Activated B cell treated with CpG ODN at 0.5 μM for 24 hours (primary cell): ENCODE measurements at regions not wholly inside any gene's neighbourhood (a gene's known extent, or its start where the extent isn't known, plus 50 kb on each side); places are given as distances from the start of the nearest gene placed in this dataset.
"Not testable (repeated sequence)": the region's sequence is repeated elsewhere in the genome, so short reads cannot be mapped to it uniquely, and the experiment has no call there.

Experiments
- ATAC-seq: fragments of 200-7000 bp; cut with Tn5 transposase; one replicate; pipeline ENCODE4 v1.10.0; 2021; ENCODE audit warnings: low read depth, mild to moderate bottlenecking, moderate library complexity
- CTCF ChIA-PET: fragments of 350-600 bp; sonication (Branson Sonifier 250); formaldehyde crosslinking; loops from one replicate; lab custom pipeline; 2021; ENCODE audit warnings: antibody characterized with exemption; lab: Charles Lee
- POLR2A ChIA-PET: fragments of 350-600 bp; sonication (Branson Sonifier 250); formaldehyde crosslinking; loops from one replicate; lab custom pipeline; 2021; ENCODE audit warnings: antibody characterized with exemption; lab: Charles Lee
- DNase-seq: peaks from one replicate; pipeline ENCODE4 v3.0.0; 2022
- H3K27ac Mint-ChIP-seq: one replicate; pipeline ENCODE4 v1.8.0; 2020; ENCODE audit warnings: mixed read lengths
- H3K27me3 Mint-ChIP-seq: one replicate; pipeline ENCODE4 v1.8.0; 2021; ENCODE audit warnings: mixed read lengths
- H3K36me3 Mint-ChIP-seq: one replicate; pipeline ENCODE4 v1.8.0; 2021; ENCODE audit warnings: low read depth, mixed read lengths
- H3K4me1 Mint-ChIP-seq: one replicate; pipeline ENCODE4 v1.8.0; 2021; ENCODE audit warnings: mixed read lengths
- H3K4me3 Mint-ChIP-seq: one replicate; pipeline ENCODE4 v1.8.0; 2020; ENCODE audit warnings: mild to moderate bottlenecking, mixed read lengths
- H3K9me3 Mint-ChIP-seq: one replicate; pipeline ENCODE4 v1.8.0; 2020; ENCODE audit warnings: mixed read lengths
- intact Hi-C: fragments of 100-400 bp; cut with micrococcal nuclease; formaldehyde crosslinking; loops from one replicate; pipeline ENCODE4 v1.15.1; 2024
- TF ChIP-seq, protein P1 (sequence below): fragments of 200-600 bp; IDR thresholded peaks from one replicate; pipeline ENCODE4 v1.8.0; 2022; ENCODE audit warnings: antibody characterized with exemption, mild to moderate bottlenecking

DNA sequence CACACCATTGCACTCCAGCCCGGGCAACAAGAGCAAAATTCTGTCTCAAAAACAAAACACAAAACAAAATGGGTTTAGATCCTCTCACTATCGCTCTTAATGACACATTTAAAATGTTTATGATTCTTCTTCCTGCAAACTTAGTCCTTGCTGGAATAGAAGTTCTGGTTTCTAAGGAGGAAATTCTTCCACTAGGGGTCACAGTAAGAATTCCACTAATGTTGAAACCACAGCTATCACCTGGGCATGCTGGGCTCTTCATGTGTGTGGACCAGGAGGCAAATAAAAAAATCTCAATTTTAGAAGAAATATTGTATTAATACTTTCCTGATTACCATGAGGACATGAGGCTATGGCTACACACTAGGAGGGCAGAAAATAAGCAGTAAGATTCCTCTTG is 915.8 kb downstream of the TYW1 start:
- no peak overlapping the region for H3K4me3 Mint-ChIP-seq
- POLR2A ChIA-PET: no interaction called here
- TF ChIP-seq, protein P1, sequence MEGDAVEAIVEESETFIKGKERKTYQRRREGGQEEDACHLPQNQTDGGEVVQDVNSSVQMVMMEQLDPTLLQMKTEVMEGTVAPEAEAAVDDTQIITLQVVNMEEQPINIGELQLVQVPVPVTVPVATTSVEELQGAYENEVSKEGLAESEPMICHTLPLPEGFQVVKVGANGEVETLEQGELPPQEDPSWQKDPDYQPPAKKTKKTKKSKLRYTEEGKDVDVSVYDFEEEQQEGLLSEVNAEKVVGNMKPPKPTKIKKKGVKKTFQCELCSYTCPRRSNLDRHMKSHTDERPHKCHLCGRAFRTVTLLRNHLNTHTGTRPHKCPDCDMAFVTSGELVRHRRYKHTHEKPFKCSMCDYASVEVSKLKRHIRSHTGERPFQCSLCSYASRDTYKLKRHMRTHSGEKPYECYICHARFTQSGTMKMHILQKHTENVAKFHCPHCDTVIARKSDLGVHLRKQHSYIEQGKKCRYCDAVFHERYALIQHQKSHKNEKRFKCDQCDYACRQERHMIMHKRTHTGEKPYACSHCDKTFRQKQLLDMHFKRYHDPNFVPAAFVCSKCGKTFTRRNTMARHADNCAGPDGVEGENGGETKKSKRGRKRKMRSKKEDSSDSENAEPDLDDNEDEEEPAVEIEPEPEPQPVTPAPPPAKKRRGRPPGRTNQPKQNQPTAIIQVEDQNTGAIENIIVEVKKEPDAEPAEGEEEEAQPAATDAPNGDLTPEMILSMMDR: no peak
- H3K9me3 Mint-ChIP-seq: peaks cover 21% of the 10 kb centered on the region
- no peak overlapping the region for H3K27ac Mint-ChIP-seq
- CTCF ChIA-PET: no interaction called here
- H3K36me3 Mint-ChIP-seq: no peaks in the 10 kb centered on the region
- ATAC-seq: no peak
- no peak for DNase-seq
- H3K27me3 Mint-ChIP-seq: no peaks in the 10 kb centered on the region
- intact Hi-C loops: no loop called here
- H3K4me1 Mint-ChIP-seq: no peaks in the 10 kb centered on the region

DNA sequence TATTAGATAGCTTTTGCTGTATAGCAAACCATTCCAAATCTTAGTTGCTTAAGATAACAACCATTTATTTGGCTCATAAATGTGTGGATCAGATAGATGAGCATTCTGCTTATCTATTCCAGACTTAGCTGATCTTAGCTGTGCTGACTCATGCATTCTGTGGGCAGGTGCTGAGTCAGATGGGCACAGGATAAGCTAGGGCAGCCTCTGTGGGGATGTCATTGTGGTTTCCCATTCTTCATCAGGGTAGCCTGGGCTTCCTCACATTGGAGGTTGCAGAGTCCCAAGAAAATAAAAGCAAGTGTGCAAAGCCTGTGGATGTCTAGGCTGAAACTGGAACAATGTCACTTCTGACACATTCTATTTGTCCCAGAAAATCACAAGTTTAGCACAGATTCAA is 917.0 kb downstream of the TYW1 start:
- no peak for DNase-seq
- Mint-ChIP-seq H3K27ac (no peak overlapping the region), H3K4me1 (peaks cover 4% of the 10 kb centered on the region), H3K4me3 (no peak overlapping the region), H3K9me3 (peaks cover 25% of the 10 kb centered on the region), H3K27me3 (no peaks in the 10 kb centered on the region), H3K36me3 (no peaks in the 10 kb centered on the region)
- TF ChIP-seq, protein P1: no peak
- ChIA-PET CTCF (no interaction called here), POLR2A (no interaction called here)
- ATAC-seq: no peak
- intact Hi-C loops: no loop called here

DNA sequence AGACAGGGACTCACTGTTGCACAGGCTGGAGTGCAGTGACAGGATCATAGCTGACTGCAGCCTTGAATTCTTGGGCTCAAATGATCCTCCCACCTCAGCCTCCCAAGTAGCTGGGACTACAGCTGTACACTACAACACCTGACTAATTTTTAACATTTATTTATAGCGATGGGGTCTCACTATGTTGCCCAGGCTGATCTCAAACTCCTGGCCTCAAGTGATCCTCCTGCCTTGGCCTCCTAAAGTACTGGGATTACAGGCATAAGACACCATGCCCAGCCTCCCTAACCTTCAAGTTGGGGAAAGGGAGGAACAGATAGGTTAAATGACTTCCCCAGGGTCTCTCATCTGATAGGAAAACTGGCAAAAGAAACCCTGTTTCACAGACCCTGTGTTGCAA is 919.5 kb downstream of the TYW1 start:
- H3K9me3 Mint-ChIP-seq: peaks cover 24% of the 10 kb centered on the region
- not testable (repeated sequence) for H3K4me1 Mint-ChIP-seq

DNA sequence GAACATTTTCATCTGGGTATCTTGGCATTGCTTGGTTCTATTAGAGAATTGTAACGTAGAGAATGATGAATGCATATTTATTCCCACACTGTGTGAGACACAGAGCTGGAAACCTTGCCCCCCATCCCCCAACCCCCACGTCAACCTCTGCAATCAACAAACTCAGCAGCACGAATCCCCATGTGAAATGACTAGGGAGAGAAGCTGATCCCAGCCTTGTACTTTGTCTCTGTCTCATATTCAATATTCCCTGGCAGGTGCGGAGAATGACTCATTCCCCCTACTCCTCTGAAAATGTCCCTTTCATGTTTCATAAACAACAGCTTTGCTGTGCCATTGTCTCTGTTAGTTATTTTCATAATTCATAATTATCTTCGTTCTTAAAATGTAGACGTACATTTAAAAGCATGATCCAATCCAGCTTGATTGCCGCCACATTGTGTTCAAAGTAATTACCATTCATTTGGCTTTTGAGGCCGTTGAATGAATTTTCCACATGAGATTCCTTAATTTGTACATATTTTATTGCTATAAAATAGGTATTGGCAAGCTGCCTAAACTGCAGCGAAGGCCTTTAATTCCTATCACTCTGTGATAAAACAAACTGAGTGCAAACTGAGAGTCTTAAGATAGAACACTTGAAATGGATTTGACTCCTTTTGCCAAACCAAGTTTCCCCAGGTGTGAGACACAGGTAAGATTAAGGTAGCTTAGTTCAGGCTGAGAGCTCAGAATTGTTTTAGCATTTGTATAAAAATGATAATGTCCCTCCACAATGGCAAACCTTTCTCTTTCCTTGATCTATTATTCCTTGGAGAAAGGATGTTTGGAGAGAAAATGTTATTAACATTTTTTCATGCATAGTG is 920.2 kb downstream of the TYW1 start:
- ChIA-PET CTCF (no interaction called here), POLR2A (no interaction called here)
- ATAC-seq (no peak), DNase-seq (no peak)
- TF ChIP-seq, protein P1: no peak
- H3K36me3 Mint-ChIP-seq: no peaks in the 10 kb centered on the region
- H3K4me3 Mint-ChIP-seq: no peak overlapping the region
- peaks cover 6% of the 10 kb centered on the region for H3K4me1 Mint-ChIP-seq
- no peak overlapping the region for H3K27ac Mint-ChIP-seq
- peaks cover 29% of the 10 kb centered on the region for H3K9me3 Mint-ChIP-seq
- intact Hi-C loops: no loop called here
- no peaks in the 10 kb centered on the region for H3K27me3 Mint-ChIP-seq

More for the DNA sequence above, 919.5 kb downstream of the TYW1 start:
- H3K4me3 Mint-ChIP-seq, H3K27ac Mint-ChIP-seq, DNase-seq, CTCF ChIA-PET, H3K27me3 Mint-ChIP-seq, intact Hi-C loops, H3K36me3 Mint-ChIP-seq, ATAC-seq, POLR2A ChIA-PET: not testable (repeated sequence)

DNA sequence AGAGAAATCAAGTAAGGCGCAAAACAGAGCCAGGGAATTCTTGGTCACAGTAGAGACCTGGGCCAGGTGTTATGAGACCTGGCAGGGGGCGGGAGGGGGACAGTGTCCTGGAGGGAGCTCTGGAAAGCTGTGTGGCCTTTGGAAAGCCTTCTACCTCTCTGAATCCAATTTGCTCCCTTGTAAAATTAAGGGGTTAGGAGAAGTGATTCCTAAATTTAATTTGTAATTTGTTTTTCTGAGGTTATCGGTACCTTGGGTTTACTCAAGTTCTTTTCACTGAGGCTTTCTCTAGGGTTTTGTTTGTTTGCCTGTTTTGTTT is 920.8 kb downstream of the TYW1 start:
- Mint-ChIP-seq H3K27ac (no peak overlapping the region), H3K4me3 (no peak overlapping the region), H3K9me3 (peaks cover 29% of the 10 kb centered on the region), H3K36me3 (no peaks in the 10 kb centered on the region), H3K27me3 (no peaks in the 10 kb centered on the region), H3K4me1 (peaks cover 6% of the 10 kb centered on the region)
- POLR2A ChIA-PET: no interaction called here
- CTCF ChIA-PET: no interaction called here
- ATAC-seq (no peak), DNase-seq (no peak)
- TF ChIP-seq, protein P1: no peak
- intact Hi-C loops: no loop called here
